ENCODE measurements at regions not wholly inside any gene's neighbourhood (a gene's known extent, or its start where the extent isn't known, plus 50 kb on each side); places are given as distances from the start of the nearest gene placed in this dataset.

DNA sequence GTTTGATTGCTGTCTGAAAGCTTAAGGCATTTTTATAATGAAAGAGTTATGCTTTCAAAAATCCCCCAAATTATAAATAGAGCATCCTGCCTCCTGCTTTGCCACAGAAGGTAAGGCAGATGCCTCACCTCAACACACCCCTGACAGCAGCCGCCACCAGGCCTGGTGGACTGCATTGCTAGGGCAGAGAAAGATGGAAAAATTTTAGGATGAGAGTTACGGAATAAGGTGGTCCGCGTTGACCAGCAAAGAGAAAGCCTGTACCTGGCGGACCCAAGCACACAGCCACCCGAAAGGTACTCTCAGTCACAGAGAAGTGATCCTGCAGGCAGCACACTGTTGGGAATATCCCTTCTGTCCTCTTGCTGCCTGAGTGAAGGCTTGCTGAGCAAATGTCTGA is 360.4 kb upstream of the SHH start:
- DNase-seq, result no peak

DNA sequence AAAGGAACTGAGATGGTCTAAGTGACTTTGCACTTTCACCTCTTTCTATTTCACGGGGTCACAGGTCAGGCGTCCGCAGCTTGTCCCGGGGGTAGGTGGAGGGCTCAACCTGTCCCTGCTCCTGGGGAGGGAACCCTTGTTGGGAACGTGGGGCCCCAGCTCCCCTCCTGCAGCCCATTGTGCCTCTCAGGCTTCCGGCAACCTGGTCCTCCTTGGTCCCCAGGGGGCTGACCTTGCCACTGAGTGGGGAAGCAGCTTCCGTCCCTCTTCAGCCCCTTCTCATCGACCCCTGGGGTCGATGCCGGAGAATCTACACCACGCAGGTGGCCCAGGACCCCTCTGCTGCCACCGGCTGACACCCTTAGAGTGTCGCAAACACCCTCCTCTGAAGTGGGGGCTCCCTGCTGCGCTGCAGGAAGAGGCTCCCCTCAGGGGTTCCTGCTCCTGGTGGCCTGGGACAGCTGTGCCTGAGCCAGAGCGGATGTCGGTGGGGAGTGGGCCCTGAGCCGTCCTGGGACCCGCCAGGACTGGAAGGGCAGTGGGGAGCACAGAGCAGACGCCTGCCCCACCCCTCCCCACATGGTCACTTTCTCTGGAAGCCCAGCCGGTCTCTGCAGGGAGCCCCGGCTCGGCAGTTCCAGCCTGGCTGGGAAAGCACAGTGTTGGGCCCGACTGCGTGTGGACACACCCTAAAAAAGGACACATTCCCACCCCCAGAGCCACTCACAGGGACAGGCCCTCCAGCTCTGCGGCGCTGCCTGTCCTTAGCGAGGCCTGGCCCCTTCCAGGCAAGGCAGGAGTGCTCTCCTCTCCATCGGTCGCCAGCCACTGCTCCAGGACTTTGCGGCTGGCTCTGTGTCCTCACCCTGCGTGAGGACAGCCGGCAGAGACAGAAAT is 357.5 kb upstream of the SHH start:
- DNase-seq, result no peak

DNA sequence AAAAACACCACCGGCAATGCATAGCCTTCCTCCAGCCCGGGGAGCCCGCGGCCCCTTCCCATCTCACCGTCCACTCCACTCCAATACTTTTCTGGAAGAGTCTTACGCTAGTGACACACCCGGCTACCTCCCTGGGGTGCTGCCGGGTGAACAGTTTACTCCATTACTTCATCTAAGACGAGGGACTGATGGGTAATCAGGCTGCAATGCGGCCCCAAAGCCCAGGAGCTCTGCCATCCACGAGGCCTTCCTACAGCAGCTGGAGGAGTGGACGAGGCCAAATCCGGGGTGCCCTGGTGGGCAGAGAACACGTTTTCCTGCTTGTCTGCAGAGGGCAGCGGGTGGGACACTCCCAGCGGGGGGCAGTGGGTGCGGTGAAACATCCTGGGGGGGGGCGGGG is 356.2 kb upstream of the SHH start:
- DNase-seq, result no peak

DNA sequence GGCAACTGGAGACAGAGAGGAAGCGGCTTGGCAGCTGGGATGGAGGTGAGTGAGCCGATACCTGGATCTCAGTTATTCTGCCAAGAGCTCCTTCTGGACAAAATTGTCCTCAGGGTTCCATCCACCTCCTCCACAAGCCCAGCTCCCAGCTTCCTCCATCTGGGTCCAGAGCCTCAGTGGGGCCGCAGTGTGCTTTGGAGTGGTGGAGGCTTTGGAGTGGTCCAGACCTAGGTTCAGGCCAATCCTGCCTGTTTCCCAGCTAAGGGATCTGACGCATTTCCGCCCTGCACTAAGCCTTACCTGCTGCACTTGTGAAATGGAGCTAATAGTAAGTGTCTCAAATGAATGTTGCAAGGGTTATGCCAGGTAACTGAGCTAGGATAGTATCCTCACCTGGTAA is 355.7 kb upstream of the SHH start:
- DNase-seq, result no peak

DNA sequence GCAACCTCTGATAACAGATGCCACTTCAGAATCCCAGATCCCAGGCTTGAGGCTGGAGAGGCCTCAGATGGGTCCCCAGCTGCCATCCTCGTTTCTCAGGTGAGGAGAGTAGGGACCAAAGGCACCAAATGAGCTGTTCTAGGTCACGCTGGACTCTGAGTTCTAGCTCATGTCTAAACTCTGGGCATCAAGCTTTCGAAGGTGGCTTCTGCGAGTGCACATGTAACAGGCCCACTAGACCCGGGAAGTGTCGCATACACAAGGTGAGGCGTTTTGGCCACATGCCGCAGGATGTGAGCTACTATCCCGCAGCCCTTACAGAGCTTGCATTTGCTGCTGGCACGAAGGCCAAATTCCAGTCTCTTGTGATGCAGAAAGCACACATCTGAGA is 355.1 kb upstream of the SHH start:
- no peak for DNase-seq

DNA sequence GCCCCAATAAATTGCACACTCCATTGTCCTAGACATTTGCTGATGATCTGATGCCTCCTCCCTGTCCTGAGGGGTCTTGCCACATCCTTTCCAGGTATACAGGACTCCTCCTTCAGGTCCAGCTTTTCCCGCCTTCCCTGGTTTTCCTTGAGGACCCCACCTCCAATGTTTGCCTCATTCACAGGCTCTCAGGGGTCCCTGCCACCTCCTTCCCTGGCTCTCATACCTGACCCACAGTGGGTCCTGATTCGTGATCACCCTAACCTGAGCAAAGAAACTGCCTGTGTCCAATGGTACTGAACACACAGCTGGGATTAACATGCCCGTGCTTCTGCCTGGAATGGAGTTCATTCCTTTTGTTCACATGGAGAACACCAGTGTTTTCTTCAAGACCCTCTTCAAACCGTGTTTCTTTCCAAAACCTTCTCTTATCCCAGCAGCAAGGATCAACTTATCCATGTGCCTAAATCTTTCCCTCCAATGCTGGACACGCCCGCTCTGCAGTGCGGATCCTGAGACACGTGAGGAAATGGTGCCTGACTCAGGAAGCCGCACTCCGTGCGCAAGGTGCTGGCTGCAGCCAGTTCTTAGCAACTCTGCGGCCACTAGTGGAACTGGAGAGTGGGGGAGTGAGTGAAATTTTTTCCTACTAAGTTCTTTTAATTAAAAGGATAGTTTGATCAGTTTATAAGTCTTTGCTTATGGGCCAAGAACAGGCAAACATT is 354.6 kb upstream of the SHH start:
- DNase-seq, result no peak

DNA sequence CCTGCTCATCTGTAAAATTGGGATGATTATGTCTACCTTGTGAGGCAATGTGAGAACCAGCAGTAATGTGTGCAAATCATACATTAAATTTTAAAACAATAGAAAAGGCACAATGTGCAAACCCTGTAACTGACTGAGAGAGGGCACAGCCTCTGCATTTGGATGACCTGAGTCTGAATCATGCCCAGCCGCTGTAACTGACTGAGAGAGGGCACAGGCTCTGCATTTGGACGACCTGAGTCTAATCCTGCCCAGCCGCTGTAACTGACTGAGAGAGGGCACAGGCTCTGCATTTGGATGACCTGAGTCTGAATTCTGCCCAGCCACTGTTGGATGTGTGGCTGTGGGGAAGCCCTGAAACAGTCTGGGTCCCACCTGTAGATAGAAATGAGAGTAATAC is 351.5 kb upstream of the SHH start:
- no peak for DNase-seq

DNA sequence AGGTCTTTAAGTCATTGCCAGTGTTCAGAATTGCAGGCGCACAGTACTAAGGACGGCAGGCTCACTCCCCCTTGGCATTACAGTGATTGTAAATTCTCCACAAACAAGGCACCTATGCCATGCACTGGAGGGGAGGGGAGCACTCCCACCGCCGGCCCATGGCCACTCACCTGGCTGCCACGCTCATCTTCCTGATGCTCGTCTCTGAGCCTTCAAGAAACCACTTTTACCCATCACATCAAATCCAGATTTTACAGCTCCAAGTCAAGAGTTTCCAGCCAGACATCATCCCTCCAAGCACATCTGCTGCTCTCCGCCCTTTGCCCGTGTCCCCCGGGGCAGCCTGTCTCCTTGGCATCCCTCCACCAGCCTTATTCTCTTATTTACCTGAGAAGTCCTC is 350.2 kb upstream of the SHH start:
- no peak for DNase-seq

DNA sequence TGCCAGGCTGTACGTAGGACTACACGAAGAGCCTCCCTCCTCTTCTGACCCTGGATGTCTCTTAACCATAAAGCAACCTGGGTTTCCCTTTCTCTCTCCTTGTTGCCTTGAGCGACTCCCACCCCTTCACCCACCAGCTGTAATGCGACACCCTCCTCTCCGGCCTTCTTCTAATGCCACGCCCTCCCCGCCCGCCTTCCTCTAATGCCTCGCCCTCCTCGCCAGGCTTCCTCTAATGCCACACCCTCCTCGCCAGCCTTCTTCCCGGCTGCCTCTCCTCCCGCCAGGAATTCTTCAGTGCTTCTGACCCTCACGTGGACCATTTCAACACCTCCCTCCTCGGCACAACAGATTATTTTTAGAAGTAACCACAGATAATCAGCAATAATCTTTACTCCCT is 348.5 kb upstream of the SHH start:
- peak; percentile 31 for DNase-seq

DNA sequence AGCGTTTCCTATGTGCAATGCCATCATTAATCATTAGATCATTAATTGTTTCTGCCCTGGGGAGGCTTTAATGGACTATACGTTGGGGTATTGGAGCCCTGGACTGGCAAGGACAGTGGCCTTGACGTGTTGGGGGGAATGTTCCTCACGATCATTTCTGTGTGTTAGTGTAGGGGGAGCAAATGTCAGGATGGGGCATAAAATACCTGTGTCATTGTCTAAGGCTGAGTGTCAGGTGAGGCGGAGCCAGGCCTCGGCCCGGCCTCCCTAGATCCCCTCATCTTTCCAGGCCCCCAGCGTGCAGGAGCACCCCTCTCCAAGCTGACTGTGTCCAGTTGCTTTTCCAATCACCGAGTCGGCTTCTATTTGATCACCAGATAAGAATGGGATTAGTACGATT is 346.4 kb upstream of the SHH start:
- DNase-seq, result no peak

DNA sequence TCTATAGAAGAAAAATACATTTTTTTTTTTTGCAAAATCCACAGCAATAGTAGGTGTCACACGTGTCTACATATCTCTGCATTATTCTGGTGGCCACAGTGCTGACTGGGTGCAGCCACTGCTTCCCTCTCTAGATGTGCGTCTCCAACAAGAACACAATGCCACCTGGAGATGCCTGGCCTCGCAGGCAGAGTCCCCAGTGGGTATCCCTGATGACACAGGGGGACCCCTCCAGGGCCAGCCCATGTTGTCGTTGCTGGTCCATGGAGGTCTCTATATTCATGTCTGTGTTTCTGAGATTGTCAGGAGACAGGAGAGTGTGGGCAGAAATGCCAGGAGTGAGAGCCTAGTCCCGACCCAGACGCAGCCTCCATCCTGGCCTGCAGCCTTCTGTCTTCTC is 345.9 kb upstream of the SHH start:
- DNase-seq, result no peak

DNA sequence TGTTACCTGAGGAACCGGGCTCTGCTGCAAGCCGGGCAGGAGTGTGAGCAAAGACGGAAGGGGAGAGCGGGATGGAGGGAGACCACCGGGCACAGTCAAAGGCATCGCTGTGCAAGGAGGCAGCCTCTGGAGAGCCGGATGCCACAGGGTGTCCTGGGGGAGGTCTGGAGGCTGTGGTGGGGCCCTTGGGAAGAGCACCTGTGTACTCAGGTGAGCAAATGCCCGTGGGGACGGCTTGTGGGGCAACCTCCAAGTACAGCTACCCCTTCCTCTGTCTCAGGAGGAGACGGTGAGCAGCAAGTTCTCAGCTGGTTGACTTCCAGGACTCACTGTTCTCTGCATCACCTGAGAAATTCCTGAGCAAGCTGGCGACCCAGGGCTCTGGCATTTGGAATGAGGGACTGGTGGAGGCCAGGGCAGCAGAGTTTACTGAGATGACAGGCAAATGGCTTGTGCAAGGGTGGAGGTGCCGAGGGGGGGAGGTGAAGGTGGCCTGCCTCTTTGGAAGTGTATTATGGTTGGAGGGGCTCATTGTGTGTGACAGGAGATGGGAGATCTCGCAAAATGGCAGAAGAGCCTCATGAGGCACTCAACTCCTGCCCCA is 345.2 kb upstream of the SHH start:
- no peak for DNase-seq

DNA sequence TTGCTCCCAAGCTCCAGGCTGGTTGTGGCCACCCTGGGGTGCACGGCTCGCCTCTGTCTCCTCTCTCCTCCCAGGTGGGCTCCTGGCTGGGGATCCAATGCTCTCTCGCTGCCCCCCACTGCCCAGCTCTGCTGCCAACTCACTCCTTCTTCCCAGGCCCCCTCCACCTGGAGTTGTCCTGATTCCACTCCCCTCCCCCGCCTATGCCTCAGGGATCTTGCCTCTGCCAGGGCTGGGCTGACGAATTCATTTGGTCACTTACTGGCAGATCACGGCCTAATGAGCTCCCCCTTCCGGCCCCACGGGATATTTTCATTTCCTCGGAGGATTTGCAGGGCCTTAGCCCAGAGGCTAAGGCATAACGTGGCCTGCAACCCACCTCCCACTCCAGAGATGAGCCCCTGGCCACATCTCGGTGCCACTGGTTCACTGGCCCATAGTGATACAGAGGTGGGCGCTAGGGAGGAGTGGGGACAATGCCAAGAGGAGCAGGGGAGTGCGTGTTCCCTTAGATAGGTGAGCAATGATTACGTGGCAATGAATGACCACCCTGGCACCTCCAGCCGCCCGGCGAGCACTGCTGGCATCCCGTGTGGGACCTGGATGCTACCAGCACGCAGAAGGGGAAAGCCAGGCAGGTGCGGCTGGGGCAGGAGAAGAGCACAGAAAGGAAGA is 344.6 kb upstream of the SHH start:
- DNase-seq, result peak; percentile 33

DNA sequence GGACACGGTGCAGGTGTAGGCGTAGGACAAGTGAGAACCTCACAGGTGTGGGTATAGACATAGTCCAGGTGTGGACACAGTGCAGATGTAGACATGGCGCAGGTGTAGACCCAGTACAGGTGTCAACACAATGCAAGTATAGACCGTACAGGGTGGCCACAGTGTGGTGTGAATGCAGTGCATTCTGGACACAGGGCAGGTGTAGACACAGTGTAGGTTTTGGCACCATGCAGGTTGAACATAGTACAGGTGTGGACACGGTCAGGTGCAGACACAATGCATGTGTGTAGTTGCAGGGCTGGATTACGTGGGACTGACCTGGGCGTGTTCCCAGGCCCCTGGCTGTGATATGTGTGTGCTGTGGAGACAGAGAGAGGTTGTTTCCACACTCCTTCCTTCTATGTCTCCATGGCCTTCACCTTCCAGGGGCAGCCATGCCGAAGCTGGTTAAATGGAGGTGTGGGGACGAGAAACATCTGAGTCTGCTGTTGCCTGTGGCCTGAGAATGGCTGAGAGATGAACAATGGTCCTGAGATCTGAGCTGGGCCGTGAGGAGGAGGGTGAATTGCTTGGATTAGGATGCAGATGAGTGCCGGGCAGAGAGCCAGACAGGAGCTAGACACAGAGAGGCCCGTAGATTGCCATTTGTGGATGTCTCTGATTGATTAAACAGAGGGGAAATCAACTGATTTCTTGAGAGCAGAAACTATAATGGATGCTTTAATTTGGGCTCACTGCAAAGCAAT is 343.9 kb upstream of the SHH start:
- no peak for DNase-seq

DNA sequence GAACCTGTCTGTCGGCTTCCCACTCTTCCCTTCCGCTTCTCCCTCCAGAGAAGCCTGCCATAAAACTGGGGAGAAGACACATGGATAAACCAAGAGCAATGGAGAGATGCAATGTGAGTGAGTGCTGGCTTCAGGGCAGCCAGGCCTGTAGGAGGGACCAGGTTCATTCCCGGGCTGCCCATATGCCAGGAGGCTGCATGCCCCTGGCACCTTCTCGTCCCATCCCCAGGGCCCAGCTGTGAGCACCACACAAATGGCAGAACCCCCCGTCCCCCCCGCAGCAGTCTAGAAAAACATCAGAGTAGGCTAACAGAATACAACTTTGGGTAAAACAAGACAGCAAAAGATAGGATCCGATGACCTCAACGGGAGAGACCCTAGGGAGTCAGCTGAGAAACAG is 341.3 kb upstream of the SHH start:
- no peak for DNase-seq

DNA sequence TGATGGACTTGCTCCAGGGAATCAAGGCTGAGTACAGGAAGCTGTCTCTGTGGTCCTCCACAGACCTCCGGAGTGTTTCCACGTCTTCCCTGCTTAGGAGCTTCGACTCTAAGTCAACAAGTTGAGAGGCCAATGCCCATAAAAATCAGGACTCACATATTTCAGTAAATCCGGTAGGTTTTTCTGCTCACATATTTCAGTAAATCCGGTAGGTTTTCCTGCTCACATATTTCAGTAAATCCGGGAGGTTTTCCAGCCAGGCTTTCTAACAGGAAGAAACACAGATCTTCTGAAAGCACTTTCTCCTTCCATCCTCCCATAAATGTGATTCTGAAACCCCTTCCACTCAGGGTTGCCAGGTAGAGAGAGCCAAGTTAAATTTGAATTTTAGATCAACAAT is 340.1 kb upstream of the SHH start:
- no peak for DNase-seq

DNA sequence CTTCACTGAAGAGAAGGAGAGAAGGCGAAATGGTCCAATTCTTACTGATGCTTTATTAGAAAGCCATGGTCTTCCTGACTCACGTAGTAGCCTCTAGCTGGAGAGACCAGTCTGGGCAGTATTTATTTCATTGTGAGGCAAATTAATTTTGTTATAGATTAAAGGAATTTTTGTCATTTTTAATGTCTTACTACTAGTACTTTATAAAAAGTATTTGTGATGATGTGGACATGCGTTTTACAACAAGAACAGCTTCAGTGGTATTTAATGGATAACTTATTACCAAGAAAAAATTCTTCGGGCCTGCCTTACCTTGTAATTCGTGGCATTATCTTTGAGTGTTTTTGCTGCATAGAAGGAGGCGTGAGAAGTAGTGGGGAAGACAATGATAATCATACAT is 339.4 kb upstream of the SHH start:
- no peak for DNase-seq

DNA sequence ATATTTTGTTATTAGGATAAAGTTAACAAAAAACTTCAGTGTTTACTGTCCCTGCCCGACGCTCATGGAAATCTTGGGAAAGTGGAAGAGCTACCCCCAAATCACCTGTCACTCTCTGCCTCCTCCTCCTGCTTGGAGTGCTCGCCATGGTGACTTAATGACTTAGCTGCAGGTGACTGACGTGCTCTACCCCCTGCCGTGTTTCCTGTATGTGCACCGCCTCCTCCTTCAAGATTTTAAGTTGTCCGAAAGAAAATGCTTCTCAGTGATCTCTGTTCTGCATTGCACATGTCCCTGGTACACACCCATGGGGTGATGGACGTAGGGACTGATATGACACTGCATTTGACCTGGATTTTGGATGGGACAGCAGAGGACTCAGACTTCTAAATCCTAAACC is 338.8 kb upstream of the SHH start:
- DNase-seq, result no peak

DNA sequence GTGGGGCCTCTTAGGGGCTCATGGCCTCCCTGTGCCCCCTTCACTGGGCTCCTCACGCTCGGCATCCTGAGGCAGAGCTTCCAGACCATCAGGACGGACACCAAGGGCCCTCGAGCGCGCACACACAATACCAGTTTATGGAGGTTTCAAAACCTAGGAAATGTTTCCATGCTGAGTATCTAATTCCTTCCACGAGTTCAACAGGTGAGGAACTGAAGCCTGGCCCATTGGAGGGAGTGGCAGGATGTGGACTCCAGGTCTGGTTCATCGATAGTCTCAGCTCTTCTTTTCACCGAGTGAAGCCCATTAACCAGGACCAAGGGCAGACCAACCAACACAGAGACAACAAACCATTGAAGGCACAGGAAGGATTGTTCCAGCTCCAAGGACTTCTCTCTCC is 336.7 kb upstream of the SHH start:
- DNase-seq, result no peak

DNA sequence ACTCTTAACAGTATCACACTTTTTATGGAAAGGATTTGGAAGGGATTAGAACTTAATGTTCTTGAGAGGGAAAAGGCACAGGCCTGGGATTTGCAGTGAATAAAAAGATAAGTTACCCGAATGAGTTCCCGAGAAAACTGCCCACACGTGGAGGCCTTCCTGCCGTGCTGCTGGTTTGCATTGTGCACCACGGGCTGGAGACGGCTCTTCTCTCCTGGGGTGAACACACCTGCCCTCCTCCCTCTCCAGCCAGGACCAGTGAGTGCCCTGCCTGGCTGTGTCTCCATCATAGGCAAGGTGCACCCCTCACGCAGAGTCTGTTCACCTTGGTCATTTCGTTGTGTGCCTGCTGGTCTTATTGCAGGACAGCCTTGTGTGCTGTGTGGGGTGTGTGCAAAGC is 336.3 kb upstream of the SHH start:
- no peak for DNase-seq

DNA sequence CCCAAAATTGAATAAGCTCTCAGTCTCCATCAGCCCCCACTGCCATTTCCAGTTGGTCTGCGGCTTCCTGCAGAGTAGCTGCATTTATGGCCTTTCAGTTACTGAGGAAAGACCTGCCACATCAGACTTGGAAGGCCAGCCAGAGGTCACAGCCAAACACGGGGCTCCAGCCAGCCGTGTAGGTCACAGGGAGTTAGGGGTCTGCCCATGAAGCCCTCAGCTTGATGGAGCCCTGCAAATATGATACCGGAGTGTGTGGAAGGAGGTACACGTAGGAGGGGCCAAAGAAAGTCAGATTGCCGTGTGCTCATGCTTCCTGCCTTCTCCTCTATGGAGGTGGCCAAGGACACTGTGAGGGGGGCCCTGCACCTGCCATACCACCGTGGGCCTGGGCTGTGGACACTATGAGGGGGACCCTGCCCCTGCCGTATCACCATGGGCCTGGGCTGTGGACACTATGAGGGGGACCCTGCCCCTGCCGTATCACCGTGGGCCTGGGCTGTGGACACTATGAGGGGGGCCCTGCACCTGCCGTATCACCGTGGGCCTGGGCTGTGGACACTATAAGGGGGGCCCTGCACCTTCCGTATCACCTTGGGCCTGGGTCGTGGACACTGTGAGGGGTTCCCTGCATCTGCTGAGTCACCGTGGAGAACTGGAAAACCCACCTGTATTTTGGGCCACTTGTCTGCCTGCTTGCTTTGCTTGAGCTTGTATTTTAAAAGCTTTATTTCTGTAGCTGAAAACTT is 335.7 kb upstream of the SHH start:
- no peak for DNase-seq

DNA sequence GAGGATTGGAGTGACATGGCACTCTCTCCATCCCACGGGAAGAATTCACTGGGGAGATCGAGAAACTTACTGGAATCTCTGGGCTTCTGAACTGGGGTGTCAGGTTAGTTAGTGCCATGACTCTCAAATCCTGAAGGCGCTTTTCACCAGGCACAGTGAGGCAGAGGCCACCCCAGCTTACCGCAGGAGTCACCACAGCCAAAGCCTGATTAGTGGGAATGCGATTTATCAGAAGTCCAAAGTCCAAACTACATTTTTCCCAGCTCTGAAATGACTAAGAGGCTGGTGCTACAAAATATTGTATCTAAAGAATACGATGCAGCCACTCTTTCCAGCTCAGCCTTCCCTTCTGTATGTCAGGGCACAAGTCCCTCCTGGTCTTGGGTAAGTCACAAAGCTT is 334.8 kb upstream of the SHH start:
- no peak for DNase-seq
